Heart left ventricle (tissue), 13 donors: ENCODE measurements at regions not wholly inside any gene's neighbourhood (a gene's known extent, or its start where the extent isn't known, plus 50 kb on each side); places are given as distances from the start of the nearest gene placed in this dataset.

Experiments used
- POLR2A ChIP-seq, 2 donors: fragments of 450-650 bp; IDR thresholded peaks; one replicate each; pipeline ENCODE4 v1.6.1; 2017; ENCODE audit warnings: antibody characterized with exemption in 2 of 2, mild to moderate bottlenecking in 2 of 2, moderate library complexity in 2 of 2
- TF ChIP-seq, protein P1 (sequence below), 12 donors: fragments of 200-600 bp; sonication (generic) in 4 of 12; IDR thresholded peaks; one replicate each; pipeline versions ENCODE4 v1.5.0 to v1.8.0; 2018 to 2022; ENCODE audit warnings: antibody characterized with exemption in 12 of 12, mild to moderate bottlenecking in 5 of 12
- donor health status: ischemic (EF 13 %, LVEDD 7.1; RV severe dilation, severe dysfunction).
- donor health status: DM: no; HTN: yes; CAD: no.
- donor health status: DM: no; HTN: no; CAD: no.
- donor health status: ischemic (EF 25% LVEDD 6.9; RV normal size, moderate dysfunction).
- donor health status: ischemic (EF 25% LVEDD 5.7; RV mildly dilated, moderate dysfunction).
- donor health status: ischemic (EF 35%, LVEDD 5.7; RV mildly dilated, moderate dysfunction).
- donor health status: nonischemic (EF 11% LVEDD 7.7; RV severe dilation, severe dysfunction).
- donor health status: DM: yes; HTN: yes; CAD: no.
- donor health status: PGD.
- donor health status: ischemic (EF 29% LVEDD 5.4; RV normal size, mild dysfunction).
- donor health status: nonischemic (EF 23%, LVEDD 6.1; RV moderate dilation, normal function).

DNA sequence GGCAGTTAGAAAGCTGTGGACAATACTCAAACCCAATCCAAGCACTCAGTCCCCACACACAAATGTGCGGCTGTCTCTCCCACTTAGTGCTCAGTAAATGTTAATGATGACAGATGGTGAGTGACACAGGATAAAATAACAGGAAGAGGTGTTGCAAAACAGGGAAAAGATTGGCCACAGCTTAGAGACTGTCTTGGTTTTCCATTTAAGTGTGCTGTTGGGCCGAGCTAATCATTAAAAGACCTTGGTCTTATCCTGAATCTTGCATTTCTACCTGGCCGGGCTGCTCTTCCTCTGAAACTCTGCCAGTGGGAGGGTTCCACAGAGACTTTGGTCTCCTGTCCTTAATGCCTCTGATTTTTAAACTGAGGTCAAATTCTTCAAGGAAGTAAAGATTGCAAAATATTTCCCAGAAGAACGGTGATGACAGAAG is 113.1 kb upstream of the RNF32 start:
- TF ChIP-seq, protein P1, sequence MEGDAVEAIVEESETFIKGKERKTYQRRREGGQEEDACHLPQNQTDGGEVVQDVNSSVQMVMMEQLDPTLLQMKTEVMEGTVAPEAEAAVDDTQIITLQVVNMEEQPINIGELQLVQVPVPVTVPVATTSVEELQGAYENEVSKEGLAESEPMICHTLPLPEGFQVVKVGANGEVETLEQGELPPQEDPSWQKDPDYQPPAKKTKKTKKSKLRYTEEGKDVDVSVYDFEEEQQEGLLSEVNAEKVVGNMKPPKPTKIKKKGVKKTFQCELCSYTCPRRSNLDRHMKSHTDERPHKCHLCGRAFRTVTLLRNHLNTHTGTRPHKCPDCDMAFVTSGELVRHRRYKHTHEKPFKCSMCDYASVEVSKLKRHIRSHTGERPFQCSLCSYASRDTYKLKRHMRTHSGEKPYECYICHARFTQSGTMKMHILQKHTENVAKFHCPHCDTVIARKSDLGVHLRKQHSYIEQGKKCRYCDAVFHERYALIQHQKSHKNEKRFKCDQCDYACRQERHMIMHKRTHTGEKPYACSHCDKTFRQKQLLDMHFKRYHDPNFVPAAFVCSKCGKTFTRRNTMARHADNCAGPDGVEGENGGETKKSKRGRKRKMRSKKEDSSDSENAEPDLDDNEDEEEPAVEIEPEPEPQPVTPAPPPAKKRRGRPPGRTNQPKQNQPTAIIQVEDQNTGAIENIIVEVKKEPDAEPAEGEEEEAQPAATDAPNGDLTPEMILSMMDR (IDR thresholded peaks at IDR 0.05): no peak
- TF ChIP-seq POLR2A (IDR thresholded peaks at IDR 0.05): no peak
